Natural killer cell (primary cell): ENCODE measurements at regions not wholly inside any gene's neighbourhood (a gene's known extent, or its start where the extent isn't known, plus 50 kb on each side); places are given as distances from the start of the nearest gene placed in this dataset.

Experiments used
- ATAC-seq, 3 donors: fragments of 150-1000 bp in 2 of 3; fragments of 200-7000 bp in 1 of 3; cut with Tn5 transposase; 1 replicate in 1 of 3; 2 replicates in 2 of 3; pipeline ENCODE4 v1.10.0; 2021; ENCODE audit warnings: mild to moderate bottlenecking in 2 of 3, moderate library complexity in 2 of 3
- DNase-seq, 2 donors: peaks; one replicate each; pipeline versions ENCODE4 v3.0.0 to v3.0.0-alpha.2; 2013 to 2021; ENCODE audit warnings: mixed read lengths in 1 of 2
- H3K27ac ChIP-seq: one replicate; pipeline ENCODE4 v1.5.1; 2013; ENCODE audit warnings: mild to moderate bottlenecking, low read length
- H3K27me3 ChIP-seq: one replicate; pipeline ENCODE4 v1.6.1; 2013; ENCODE audit warnings: low read length; ENCODE audit not compliant: control insufficient read depth, insufficient read depth
- H3K36me3 ChIP-seq: one replicate; pipeline ENCODE4 v1.6.1; 2013; ENCODE audit warnings: low read length; ENCODE audit not compliant: control insufficient read depth, insufficient read depth
- H3K4me1 ChIP-seq: one replicate; pipeline ENCODE4 v1.6.1; 2013; ENCODE audit warnings: low read length; ENCODE audit not compliant: control insufficient read depth, insufficient read depth
- H3K4me3 ChIP-seq: one replicate; pipeline ENCODE4 v1.5.1; 2013; ENCODE audit warnings: low read length
- H3K9me3 ChIP-seq: one replicate; pipeline ENCODE4 v1.6.1; 2013; ENCODE audit warnings: low read length; ENCODE audit not compliant: control insufficient read depth, insufficient read depth
- H3K27ac Mint-ChIP-seq, 2 donors: one replicate each; pipeline ENCODE4 v1.8.0; 2022; ENCODE audit warnings: mild to moderate bottlenecking in 2 of 2, mixed read lengths in 2 of 2, moderate library complexity in 1 of 2
- H3K27me3 Mint-ChIP-seq, 2 donors: one replicate each; pipeline ENCODE4 v1.8.0; 2022; ENCODE audit warnings: low read depth in 2 of 2, mixed read lengths in 2 of 2
- H3K36me3 Mint-ChIP-seq: one replicate; pipeline ENCODE4 v1.8.0; 2022; ENCODE audit warnings: mixed read lengths
- H3K4me1 Mint-ChIP-seq, 2 donors: one replicate each; pipeline ENCODE4 v1.8.0; 2022; ENCODE audit warnings: mixed read lengths in 2 of 2
- H3K4me3 Mint-ChIP-seq: one replicate; pipeline ENCODE4 v1.8.0; 2022; ENCODE audit warnings: mild to moderate bottlenecking, moderate library complexity, mixed read lengths
- H3K9me3 Mint-ChIP-seq, 2 donors: one replicate each; pipeline ENCODE4 v1.8.0; 2022; ENCODE audit warnings: mixed read lengths in 2 of 2
- CTCF ChIP-seq: fragments of 200-600 bp; IDR thresholded peaks from one replicate; pipeline ENCODE4 v1.8.0; 2022; ENCODE audit warnings: antibody characterized with exemption
- WGBS: methylation state at CpG from one replicate; pipeline ENCODE4 v1.1.7; 2013; ENCODE audit warnings: missing lambda C conversion rate; ENCODE audit not compliant: insufficient coverage; 5-methylcytosine and 5-hydroxymethylcytosine counted together
- intact Hi-C: fragments of 100-400 bp; cut with micrococcal nuclease; formaldehyde crosslinking; loops from one replicate; pipeline ENCODE4 v1.14.2; 2022

- Mint-ChIP-seq H3K4me1 (no peaks in the 10 kb centered on the region), H3K4me3 (no peak overlapping the region), H3K27ac (no peak overlapping the region), H3K36me3 (peaks cover 5% of the 10 kb centered on the region), H3K27me3 (peaks cover 36 to 64% of the 10 kb centered on the region in 2 donors), H3K9me3 (no peaks in the 10 kb centered on the region)
- intact Hi-C loops = no loop called here
- Histone ChIP-seq H3K27ac (no peak overlapping the region), H3K4me3 (no peak overlapping the region), H3K27me3 (no peaks in the 10 kb centered on the region), H3K4me1 (no peaks in the 10 kb centered on the region), H3K9me3 (no peaks in the 10 kb centered on the region), H3K36me3 (no peaks in the 10 kb centered on the region)
- DNase-seq = no peak
- no peak for TF ChIP-seq CTCF
- 68% methylated on average over 5 of the region's 5 CpGs for whole genome bisulfite sequencing
- ATAC-seq = no peak
These were observed 123.2 kb downstream of the ZNF608 start for GRCh38 chr5:124623265-124623664.

DNA sequence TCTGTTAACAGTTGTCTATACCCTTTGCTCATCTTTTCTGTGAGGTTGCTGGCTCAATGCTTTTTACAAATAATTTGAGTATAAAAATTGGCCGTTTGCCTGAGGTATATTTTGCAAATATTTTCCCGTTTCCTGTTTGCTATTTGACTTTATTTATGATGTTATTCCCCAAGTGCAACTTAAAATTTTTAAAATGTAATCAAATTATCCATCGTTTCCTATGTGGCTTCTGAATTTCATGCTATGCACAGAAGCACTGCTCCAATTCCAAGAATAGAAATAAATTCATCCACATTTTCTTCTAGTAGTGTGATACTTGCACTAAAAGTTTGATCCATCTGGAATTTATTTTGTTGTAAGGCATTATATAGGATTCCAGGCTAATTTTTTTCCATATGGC is 123.6 kb downstream of the ZNF608 start:
- Mint-ChIP-seq H3K4me1 (no peaks in the 10 kb centered on the region), H3K27ac (no peak overlapping the region), H3K4me3 (no peak overlapping the region), H3K9me3 (no peaks in the 10 kb centered on the region), H3K36me3 (peaks cover 5% of the 10 kb centered on the region), H3K27me3 (peaks cover 34 to 64% of the 10 kb centered on the region in 2 donors)
- H3K36me3 ChIP-seq = no peaks in the 10 kb centered on the region
- DNase-seq (no peak), ATAC-seq (no peak)
- intact Hi-C loops = no loop called here
- no peaks in the 10 kb centered on the region for H3K4me1 ChIP-seq
- no peaks in the 10 kb centered on the region for H3K9me3 ChIP-seq
- no peak overlapping the region for H3K4me3 ChIP-seq
- no peak for TF ChIP-seq CTCF
- no peaks in the 10 kb centered on the region for H3K27me3 ChIP-seq
- WGBS = 92% methylated on average over 3 of the region's 3 CpGs
- H3K27ac ChIP-seq = no peak overlapping the region

DNA sequence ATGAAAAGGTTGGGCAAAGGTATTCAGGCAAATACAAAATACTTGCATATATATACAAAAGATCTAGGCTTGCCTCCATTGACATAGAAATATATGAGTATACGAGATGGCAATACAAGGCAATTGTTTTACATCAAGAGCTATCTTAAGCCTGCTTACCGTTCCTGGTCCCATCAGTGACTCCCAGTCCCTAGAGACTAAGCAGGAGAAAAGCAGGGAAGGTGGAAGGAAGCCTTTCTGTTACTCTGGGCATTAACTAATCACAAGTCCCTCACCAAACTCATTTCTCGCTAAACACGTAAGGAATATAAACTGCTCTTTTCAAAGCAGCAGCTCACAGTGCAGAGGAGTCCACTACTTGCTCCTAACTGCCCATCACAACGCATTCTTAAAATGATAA is 125.2 kb downstream of the ZNF608 start:
- no peak overlapping the region for H3K4me3 Mint-ChIP-seq
- Histone ChIP-seq H3K4me1 (no peaks in the 10 kb centered on the region), H3K9me3 (no peaks in the 10 kb centered on the region), H3K4me3 (no peak overlapping the region), H3K27ac (no peak overlapping the region), H3K27me3 (no peaks in the 10 kb centered on the region), H3K36me3 (no peaks in the 10 kb centered on the region)
- peaks cover 5% of the 10 kb centered on the region for H3K36me3 Mint-ChIP-seq
- intact Hi-C loops = no loop called here
- H3K4me1 Mint-ChIP-seq = no peaks in the 10 kb centered on the region
- ATAC-seq = no peak
- DNase-seq = no peak
- 92% methylated on average over 5 of the region's 5 CpGs for WGBS
- no peaks in the 10 kb centered on the region for H3K9me3 Mint-ChIP-seq
- no peak overlapping the region for H3K27ac Mint-ChIP-seq
- peaks cover 26 to 58% of the 10 kb centered on the region in 2 donors for H3K27me3 Mint-ChIP-seq
- TF ChIP-seq CTCF = no peak

- ATAC-seq (no peak), DNase-seq (no peak)
- Mint-ChIP-seq H3K27ac (no peak overlapping the region), H3K36me3 (peaks cover 5% of the 10 kb centered on the region), H3K4me1 (no peaks in the 10 kb centered on the region), H3K4me3 (no peak overlapping the region), H3K9me3 (no peaks in the 10 kb centered on the region), H3K27me3 (peaks cover 26 to 53% of the 10 kb centered on the region in 2 donors)
- Histone ChIP-seq H3K27me3 (no peaks in the 10 kb centered on the region), H3K36me3 (no peaks in the 10 kb centered on the region), H3K4me1 (no peaks in the 10 kb centered on the region), H3K27ac (no peak overlapping the region), H3K9me3 (no peaks in the 10 kb centered on the region), H3K4me3 (no peak overlapping the region)
- 94% methylated on average over 1 of the region's 2 CpGs for WGBS
- intact Hi-C loops = no loop called here
- no peak for TF ChIP-seq CTCF
These were observed 125.7 kb downstream of the ZNF608 start for GRCh38 chr5:124620743-124621142.
